NCI-H748 (cell line): ENCODE measurements at regions not wholly inside any gene's neighbourhood (a gene's known extent, or its start where the extent isn't known, plus 50 kb on each side); places are given as distances from the start of the nearest gene placed in this dataset.

Experiments
- DNase-seq: peaks from one replicate; lab custom pipeline; 2025; ENCODE audit not compliant: unreplicated experiment; lab: John Stamatoyannopoulos, UW

- DNase-seq, result no peak
Measured at GRCh38 chr13:51027644-51028043, 83.4 kb downstream of the C13orf42 start.

DNA sequence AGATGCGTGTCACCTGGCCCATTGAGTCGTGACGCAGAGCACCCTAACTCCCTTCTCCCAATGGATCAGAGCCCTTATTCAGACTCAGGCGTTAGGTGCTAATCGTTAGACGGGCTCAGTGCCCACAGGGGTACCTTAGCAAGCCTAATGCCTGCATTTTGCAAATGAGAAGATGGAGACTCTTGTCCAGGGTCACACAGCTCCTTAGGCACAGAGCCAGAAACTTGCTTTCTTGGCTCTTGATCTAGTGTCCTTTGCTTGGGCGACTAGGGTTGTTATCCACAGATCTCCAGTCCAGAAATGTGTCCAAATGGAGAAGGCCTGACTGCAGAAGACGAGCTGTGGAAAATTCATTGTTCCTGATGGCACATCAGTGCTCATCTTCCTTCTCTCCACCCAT, 85.1 kb downstream of the C13orf42 start:
- DNase-seq, result no peak

- no peak for DNase-seq
Measured at GRCh38 chr13:51025245-51025905, 85.7 kb downstream of the C13orf42 start.

- no peak for DNase-seq
Measured at GRCh38 chr13:51021811-51022210, 89.3 kb downstream of the C13orf42 start.

DNA sequence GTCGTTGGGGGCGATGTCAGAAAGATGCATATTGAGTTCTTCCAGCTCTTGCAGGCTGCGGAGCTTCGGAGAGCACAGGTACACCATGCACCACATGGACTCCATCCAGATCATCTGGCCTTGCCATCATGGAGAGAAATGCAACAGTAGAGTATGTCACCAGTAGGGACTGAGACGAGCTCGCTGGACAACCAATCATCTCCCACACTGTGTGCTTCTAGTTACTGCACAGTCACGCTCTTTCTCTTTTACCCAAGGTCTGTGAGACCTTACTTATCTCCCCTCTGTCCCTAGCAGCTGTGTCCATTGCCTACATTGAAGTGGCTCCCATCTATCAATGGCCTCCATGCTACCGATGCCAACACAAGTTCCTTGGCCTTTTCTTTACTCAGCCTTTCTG, 90.5 kb downstream of the C13orf42 start:
- DNase-seq, result no peak

GRCh38 chr13:51019026-51019425, 92.0 kb downstream of the C13orf42 start:
- no peak for DNase-seq

DNA sequence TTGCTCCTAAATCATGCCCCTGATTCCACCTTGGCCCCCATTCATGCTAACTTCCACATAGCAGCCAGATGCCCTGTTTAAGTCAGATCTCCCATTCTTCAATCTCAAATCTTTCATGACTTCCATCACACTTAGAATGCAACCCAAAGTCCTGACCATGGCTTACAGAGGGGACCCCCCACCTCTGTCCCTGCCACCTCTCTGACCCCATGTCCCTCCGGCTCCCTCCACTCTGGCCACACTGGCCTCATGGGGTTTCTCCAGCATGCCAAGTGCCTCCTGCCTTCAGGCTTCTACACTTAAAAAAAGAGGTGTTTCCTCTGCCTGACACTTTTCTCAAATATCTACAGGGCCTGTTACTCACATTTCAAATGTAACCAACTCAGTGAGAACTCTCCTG, 93.6 kb downstream of the C13orf42 start:
- DNase-seq, result no peak

- peak; percentile 70 for DNase-seq
Measured at GRCh38 chr13:51015973-51016372, 95.1 kb downstream of the C13orf42 start.

DNA sequence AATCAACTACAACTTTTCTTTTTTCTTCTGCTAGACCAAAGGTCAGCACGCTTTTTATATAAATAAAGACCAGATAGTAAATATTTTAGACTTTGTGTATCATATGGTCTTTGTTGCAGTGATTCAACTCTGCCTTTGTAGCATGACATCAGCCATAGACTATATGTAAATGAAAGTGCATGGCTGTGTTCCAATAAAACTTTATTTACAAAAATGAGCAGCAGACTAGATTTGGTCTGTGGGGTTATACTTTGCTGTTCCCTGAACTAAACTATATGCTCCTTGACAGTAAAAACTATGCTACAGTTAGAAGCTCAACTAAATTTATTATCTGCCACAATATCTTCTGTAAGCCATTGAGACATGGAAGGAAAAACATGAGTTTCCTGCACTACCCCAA, 100.0 kb downstream of the RNASEH2B start:
- no peak for DNase-seq

DNA sequence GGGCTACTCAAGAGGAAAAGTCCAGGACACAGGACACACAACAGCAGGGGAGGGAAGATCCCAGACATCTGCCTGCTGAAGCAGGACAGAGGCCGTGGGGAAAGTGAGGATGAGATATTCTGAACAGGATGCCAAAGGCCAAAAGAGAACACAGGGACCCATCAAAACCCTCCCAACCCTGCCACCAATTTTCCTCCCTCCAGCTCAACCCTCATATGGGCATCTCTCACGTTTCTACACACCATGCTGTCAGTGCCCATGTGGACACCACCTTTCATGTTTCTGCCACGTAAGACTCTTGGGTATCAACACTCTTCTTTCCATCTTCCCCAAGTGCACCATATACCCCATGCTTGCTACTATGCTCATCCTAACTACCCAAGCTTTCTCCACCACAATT, 97.6 kb downstream of the RNASEH2B start:
- DNase-seq, result no peak

DNA sequence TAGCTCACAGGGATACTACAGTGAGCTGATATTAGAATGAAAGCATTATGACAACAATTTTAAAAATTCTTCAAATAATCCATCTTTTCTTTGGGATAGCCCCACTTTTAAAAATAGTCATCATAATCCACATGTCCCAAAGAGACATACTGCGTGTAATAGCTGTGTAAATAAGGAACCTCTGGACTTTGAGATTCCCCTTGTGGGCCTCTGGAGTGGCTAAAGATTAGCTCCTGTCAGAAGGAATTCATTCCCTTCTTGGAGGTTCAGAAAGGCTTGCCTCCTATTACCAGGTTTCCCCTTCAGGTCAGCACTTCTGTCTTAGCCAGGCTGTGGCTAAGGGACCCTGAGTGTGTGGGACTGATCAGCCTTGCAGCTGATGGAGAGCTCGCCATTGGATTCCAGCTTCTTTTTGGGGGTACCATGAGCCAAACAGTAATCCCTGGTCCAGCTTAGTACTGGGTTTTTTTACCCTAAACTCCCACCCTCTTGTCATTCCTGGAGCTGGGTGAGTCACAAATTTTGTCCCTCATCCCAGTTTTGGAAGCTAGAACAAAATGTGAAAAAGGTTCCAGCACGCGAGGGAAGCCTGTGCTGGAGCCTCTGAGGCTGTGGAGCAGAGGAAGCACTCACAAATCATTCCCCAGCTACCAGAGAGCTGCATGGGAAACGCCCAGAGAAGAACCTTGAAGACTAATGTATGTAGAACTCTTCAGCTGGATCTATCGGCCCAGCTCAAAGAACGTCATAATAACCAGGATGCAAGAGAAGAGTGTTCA, 96.7 kb downstream of the RNASEH2B start:
- no peak for DNase-seq
